Activated CD4-positive, CD25-positive, alpha-beta regulatory T cell treated with anti-CD3 and anti-CD28 coated beads, Interleukin-2, amount 50 U/mL, for 16 hours (primary cell): ENCODE measurements at regions not wholly inside any gene's neighbourhood (a gene's known extent, or its start where the extent isn't known, plus 50 kb on each side); places are given as distances from the start of the nearest gene placed in this dataset.

Source experiments
- DNase-seq: peaks from one replicate; pipeline ENCODE4 v3.0.0-alpha.2; 2020; ENCODE audit warnings: low read depth, low spot score

DNA sequence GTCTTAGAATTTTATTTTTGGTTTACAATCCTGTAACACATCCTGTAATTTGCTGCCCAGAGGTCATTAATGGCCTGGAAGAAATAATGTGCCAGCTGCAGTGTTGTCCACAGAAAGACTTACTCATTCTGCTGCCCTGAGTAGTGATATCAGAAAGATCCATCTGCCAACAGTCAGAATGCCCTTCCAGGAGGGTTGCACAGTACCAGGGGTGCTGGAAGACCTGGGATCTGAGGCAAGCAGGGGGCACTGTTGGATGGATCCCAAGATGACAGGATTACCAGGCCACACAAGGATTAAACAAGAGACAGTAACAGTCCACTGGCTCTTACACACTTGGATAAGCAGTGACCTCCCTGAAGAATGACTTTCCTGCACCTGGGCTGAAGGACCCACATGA is 93.8 kb upstream of the TOP3B start:
- no peak for DNase-seq

DNA sequence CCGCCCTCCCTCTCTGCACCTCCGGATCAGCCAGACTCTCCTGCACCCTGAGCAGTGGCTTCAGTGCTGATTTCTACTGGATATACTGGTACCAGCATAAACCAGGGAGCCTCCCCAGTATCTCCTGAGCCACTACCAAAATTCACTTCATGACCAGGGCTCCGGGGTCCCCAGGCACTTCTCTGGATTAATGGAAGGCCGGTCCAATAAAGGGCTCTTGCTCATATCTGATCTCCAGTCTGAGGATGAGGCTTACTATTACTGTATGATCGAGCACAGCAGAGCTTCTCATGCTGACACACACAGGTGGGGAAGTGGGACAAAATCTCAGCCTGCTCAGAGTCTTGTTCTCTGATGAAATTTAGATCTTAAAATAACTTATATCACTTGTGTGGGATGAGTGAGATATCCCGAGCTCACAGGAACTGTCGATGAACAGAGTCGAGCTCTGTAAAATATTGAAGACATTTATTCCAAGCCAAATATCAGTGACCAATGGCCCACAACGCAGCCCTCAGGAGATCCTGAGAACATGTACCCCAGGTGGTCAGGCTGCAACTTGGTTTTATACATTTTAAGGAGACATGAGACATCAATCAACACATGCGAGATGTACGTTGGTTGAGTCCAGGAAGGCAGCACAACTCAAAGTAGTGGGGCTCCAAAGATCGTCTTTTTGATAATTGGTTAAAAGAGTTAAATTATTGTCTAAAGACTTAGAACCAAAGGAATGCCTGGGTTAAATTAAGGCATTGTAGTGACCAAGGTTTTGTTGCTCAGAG is 93.0 kb upstream of the TOP3B start:
- no peak for DNase-seq

DNA sequence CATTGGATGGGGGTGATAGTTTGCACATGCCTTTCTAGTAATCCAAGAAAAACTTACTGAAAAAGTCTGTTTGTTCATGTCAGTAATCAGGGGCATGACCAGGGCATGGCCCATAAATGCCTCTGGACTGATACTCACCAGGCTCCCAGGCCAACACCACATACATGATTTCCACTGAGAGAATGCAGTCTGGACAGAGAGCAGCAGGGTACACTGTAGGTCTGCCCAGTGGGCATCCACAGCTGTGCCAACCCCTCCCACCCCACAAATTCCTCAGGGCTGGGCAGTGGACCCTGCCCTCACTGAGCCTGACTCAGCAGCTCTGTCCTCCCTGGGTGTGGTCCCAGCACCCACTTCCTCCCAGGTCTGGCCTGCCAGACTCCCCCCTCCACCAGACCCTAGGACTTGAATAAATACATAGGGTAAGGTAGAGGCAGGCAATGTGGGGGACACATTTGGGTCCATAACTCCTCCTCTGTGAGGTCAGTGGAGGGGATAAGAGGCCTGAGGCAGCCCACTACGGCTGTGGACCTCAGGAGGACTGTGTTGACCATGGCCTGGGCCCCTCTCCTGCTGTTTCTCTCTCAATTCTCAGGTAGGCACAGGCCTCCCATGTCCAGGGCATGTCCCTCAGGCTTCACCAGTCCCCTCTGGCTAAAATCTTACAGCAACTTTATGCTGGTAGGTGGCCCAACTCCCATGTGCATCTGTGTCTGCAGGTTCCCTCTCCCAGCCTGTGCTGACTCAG is 92.2 kb upstream of the TOP3B start:
- no peak for DNase-seq

DNA sequence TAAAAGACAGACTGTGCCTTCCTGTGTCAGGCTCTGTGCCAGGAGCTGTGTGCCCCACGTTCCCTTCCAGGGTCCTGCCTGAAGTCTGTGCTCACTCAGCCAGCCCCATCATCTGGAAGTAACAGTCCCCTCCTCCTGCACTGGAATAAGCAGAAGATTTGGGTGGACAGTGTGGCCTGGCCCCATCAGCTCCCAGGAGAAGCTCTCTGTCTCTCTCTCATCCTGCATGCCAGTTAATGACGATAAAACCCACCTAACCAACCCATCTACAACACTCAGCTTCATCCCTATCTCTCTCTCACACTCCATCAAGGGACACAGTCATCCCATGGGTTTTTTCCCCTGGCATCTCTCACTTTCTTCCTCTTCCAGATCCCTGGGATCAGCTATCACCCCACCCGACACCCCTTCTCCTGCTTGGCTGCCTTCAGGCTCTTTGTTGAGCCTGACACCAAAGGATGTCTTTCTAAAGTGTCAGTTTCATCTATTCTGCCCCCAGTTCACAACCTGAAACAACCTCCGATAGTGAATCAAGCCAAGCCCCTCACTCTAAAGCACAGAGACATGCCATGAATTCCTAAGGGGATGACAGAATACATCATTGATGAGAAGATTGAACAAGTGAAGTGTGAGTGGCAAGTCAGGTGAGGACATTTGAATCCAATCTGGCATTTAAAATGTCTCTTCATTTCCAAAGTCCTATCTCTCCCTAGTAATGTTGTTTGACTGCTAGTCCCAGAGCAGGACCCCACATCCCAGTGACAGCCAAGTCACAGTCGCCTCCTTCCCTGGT is 91.4 kb upstream of the TOP3B start:
- no peak for DNase-seq

DNA sequence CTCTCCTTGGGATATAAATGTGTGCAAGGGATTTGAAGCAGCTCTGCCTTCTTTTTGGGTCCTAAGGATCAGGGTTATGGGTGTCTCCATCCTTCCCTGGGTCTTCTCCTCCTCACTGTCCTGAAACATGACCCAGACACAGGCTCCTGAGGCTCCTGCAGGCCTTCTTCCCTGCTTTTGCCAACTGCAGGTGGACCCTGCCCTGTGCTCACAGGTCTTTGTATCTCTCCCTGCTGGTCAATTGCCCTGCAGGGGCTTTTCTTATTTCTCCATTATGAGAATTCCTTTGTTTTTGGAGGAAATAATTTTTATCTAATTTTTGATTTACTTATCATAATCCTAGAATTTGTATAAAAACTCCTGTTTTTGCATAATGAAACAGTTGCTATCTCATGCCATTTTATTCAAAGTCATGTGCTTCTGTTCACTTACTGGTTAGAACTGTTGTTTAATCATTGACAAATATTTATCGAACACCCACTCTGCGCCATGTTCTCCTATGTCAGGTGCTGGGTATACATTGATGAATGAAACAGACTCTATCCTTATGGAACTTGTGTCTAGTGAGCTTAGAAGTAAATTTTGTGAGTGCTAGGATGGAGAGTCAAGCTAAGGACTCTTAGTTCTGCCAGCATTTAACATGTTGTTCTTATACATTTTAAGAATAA is 89.7 kb upstream of the TOP3B start:
- DNase-seq = no peak

DNA sequence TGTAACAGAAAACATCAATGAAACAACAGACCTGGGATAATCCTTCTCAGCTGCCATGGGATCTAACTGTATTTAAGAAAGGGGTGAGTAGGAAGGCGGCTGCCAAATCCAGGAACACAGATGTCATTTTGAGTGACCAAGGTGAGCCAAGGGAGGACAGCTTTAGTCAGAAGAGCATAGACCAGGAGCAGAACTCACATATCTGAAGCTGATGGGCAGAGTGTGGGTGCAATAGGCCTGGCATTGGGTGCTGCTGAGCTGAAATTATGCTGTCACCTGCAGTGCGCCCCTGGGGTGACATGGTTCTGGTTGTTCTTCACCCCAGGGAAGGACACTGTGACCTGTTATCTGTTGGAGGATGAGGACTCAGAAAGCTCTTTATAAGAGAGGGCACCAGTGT is 88.9 kb upstream of the TOP3B start:
- DNase-seq = no peak

GRCh38 chr22:22070371-22070824 is 87.8 kb upstream of the TOP3B start:
- no peak for DNase-seq

DNA sequence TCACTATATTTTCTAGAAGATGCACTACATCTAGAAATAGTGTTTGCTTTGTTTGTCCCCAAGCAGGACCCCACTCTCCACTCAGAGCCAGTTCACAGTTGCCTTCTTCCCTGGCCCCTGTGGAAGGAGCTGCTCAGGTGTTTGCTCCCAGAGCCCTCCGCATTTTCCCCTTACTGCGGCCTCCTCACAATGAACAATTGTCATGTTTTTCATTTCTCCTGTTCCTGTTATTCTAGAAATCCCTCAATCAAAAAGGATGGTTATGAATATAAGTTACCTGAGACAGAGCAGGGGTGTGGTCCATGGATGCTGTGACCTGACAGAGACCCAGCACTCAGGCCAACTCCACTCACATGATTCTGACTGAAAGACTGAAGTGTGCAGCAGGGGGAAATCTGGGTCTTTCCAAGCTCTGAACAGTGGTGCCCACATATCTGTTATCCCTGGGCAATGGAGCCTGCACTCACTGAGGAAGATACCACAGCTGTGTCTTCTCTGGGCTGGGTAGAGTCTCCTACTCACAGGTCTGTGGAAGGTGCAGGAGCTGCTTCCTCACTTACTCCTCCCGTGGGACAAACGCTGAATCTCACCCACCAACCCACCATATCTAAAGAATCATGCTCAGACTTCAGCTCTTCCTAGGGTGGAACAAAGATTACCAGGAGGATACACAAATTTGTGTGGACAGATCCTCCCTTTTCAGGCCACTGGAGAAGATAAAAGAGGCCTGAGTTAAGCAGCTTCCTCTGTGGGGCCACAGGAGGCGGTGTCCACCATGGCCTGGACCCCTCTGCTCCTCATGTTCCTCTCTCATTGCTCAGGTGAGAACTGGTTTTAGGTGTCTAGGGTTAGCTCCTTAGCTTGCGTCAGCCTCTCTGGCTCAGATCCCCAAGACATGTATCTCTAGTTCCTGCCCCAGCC is 87.1 kb upstream of the TOP3B start:
- DNase-seq = no peak

GRCh38 chr22:22068657-22069056 is 86.1 kb upstream of the TOP3B start:
- DNase-seq = no peak

- DNase-seq = no peak
Observed at GRCh38 chr22:22068025-22068424, 85.4 kb upstream of the TOP3B start.

GRCh38 chr22:22067192-22067591 is 84.6 kb upstream of the TOP3B start:
- no peak for DNase-seq

DNA sequence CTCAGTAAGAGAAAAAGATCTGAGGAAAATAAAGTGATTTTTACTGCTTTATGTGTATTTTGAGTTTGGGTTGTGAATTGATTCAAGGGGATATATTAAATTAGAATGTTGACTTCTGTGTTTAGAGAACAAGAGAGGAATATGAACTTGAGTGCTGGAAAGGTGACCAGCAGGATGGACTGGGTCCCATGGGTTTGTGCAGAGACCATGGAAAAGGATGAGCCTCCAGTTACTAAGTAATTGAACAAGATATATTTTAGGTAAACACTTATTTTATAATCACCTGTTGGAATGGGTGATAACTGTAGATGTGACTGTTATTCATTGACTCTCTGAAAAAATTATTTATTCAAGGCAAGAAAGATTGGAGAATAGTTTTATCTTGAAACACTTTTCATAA is 82.0 kb upstream of the TOP3B start:
- no peak for DNase-seq

DNA sequence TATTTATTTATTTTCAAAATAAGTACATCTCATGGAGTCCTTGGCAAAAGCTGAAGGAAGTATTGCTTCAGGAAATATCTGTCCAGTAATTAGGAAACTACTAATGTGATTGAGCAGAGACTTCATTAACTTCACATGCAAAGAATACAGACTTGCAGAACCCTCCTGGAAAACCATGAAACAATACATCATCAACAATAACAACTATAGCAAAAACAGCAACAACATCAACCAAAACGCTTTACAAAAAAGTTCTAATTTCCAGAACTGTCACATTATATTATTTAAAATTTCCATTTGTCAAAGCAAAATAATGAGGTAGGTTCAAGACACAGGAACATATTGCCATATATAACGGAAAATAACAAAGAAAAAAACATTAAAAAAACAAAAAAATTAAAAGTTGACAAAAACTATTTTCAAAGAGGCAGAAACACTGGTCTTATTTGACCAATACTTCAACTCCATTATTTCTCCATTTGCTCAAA is 79.8 kb upstream of the TOP3B start:
- no peak for DNase-seq

- DNase-seq = no peak
Observed at GRCh38 chr22:22061085-22062077, 78.8 kb upstream of the TOP3B start.

GRCh38 chr22:22060200-22061084 is 77.9 kb upstream of the TOP3B start:
- peak; percentile 15 for DNase-seq

DNA sequence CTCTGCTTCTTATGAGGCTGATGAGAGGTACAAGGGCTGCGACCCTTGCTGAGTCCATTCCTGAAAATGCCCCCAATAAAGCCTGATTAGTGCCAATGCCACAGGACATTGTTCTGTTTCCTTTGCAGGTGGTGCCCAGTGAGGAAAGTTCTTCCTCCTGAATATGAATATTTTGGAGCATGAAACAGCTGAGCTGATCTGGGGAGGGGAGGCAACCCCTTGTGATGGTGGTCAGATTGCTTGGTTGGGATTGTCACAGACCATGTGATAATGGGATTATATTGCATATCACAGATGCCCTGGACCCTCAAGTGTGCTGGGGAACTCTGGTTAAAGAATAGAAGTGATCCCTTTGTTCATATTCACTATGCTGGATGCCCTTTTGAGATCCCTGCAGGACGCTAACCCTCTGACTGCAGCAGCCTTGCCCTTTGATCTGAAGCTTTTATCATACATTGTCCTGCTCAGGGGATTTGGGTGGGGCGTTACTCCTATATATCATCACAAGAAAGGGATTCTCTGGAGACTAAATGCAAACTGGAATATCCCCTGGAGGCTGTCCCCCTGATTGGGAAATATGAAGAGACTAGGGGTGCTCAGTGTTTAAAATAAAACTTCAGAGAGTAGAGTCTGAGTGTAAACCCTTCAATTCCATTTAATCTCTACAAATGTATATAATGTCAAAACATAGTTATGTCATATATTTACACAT is 76.9 kb upstream of the TOP3B start:
- no peak for DNase-seq

DNA sequence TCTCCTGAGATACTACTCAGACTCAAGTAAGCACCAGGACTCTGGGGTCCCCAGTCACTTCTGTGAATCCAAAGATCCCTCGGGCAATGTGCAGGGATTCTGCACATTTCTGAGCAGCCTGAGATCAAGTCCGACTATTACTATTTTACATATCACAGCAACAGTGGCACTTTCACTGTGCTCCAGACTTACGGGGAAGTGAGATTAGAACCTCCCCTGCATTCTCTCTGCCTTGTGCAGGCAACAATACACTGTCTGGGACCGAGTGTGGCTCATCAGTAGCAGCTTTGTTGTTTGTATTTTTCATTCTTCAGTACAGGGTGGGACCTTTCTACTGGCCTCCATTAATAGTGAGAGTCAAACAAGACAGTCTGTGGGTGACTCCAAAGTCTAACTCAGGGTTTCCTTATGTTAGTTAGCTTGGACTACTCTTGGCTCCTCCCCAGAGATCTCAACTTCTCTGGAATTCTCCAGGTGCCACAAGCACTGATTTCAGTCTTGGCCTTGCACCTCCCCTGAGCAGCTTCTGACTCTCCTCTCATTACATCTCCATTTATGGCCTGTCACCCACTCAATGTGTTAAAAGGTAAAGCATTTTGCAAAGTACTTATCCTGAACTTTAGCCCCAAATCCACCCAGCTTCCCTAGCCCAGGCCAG is 76.2 kb upstream of the TOP3B start:
- no peak for DNase-seq
